Body of pancreas (tissue), 4 donors: ENCODE measurements at regions not wholly inside any gene's neighbourhood (a gene's known extent, or its start where the extent isn't known, plus 50 kb on each side); places are given as distances from the start of the nearest gene placed in this dataset.

Experiments
- POLR2A ChIP-seq, 3 donors: fragments of 450-650 bp; IDR thresholded peaks; one replicate each; pipeline ENCODE4 v1.6.1; 2016; ENCODE audit warnings: antibody characterized with exemption in 3 of 3, mild to moderate bottlenecking in 2 of 3
- TF ChIP-seq, protein P1 (sequence below), 7 experiments: fragments of 450-650 bp in 4 of 7; fragments of 200-600 bp in 3 of 7; sonication (generic) in 3 of 7; IDR thresholded peaks; one replicate each; pipeline ENCODE4 v1.5.1; 2016 to 2019; ENCODE audit warnings: antibody characterized with exemption in 7 of 7

DNA sequence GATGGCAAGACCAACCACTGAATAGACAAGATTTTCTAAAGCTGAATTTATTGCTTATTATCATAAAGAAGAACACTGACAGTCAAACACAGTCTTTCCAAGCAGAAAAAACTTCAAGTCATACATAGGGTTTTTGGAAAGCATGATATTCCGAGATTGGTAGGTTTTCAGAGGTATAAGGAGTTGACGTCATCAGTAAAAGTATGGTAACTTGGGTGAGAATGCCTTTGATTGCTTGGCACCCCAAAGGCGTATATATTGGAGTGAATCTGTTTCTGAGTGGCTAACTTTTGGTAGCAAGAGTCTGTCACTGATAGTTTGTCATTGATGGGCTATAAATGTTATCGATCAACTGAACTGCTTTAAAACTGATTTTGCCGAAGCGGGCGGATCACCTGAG lies 227.9 kb upstream of the CNTN4 start:
- TF ChIP-seq, protein P1, sequence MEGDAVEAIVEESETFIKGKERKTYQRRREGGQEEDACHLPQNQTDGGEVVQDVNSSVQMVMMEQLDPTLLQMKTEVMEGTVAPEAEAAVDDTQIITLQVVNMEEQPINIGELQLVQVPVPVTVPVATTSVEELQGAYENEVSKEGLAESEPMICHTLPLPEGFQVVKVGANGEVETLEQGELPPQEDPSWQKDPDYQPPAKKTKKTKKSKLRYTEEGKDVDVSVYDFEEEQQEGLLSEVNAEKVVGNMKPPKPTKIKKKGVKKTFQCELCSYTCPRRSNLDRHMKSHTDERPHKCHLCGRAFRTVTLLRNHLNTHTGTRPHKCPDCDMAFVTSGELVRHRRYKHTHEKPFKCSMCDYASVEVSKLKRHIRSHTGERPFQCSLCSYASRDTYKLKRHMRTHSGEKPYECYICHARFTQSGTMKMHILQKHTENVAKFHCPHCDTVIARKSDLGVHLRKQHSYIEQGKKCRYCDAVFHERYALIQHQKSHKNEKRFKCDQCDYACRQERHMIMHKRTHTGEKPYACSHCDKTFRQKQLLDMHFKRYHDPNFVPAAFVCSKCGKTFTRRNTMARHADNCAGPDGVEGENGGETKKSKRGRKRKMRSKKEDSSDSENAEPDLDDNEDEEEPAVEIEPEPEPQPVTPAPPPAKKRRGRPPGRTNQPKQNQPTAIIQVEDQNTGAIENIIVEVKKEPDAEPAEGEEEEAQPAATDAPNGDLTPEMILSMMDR (IDR thresholded peaks at IDR 0.05) = no peak
- TF ChIP-seq POLR2A (IDR thresholded peaks at IDR 0.05) = no peak
